ENCODE measurements at regions not wholly inside any gene's neighbourhood (a gene's known extent, or its start where the extent isn't known, plus 50 kb on each side); places are given as distances from the start of the nearest gene placed in this dataset.
"Not testable (repeated sequence)": the region's sequence is repeated elsewhere in the genome, so short reads cannot be mapped to it uniquely, and the experiment has no call there.

- DNase-seq (ENCODE audit: low read depth in 2 of 2) = no peak
Observed at GRCh38 chr1:9441451-9442133, 97.7 kb upstream of the SLC25A33 start.

- no peak for DNase-seq (ENCODE audit: low read depth in 2 of 2)
Observed at GRCh38 chr1:9442278-9442846, 96.9 kb upstream of the SLC25A33 start.

GRCh38 chr1:9442986-9443385 lies 96.3 kb upstream of the SLC25A33 start:
- DNase-seq (ENCODE audit: low read depth in 2 of 2) = no peak

GRCh38 chr1:9443913-9444445 lies 95.3 kb upstream of the SLC25A33 start:
- no peak for DNase-seq (ENCODE audit: low read depth in 2 of 2)

GRCh38 chr1:9444532-9444931 lies 94.7 kb upstream of the SLC25A33 start:
- DNase-seq (ENCODE audit: low read depth in 2 of 2) = no peak

- not testable (repeated sequence) for DNase-seq (ENCODE audit: low read depth in 2 of 2)
Observed at GRCh38 chr1:9445081-9445480, 94.2 kb upstream of the SLC25A33 start.

- DNase-seq (ENCODE audit: low read depth in 2 of 2) = no peak
Observed at GRCh38 chr1:9447215-9447960, 91.9 kb upstream of the SLC25A33 start.

GRCh38 chr1:9448132-9449109 lies 90.8 kb upstream of the SLC25A33 start:
- no peak for DNase-seq (ENCODE audit: low read depth in 2 of 2)

GRCh38 chr1:9449110-9449627 lies 90.1 kb upstream of the SLC25A33 start:
- DNase-seq (ENCODE audit: low read depth in 2 of 2) = no peak

- no peak for DNase-seq (ENCODE audit: low read depth in 2 of 2)
Observed at GRCh38 chr1:9449976-9450696, 89.1 kb upstream of the SLC25A33 start.

GRCh38 chr1:9451081-9451480 lies 88.2 kb upstream of the SLC25A33 start:
- DNase-seq (ENCODE audit: low read depth in 2 of 2) = no peak

GRCh38 chr1:9452516-9453140 lies 86.6 kb upstream of the SLC25A33 start:
- DNase-seq (ENCODE audit: low read depth in 2 of 2) = no peak

GRCh38 chr1:9453375-9453774 lies 85.9 kb upstream of the SLC25A33 start:
- no peak for DNase-seq (ENCODE audit: low read depth in 2 of 2)

GRCh38 chr1:9453779-9454418 lies 85.4 kb upstream of the SLC25A33 start:
- no peak for DNase-seq (ENCODE audit: low read depth in 2 of 2)

- DNase-seq (ENCODE audit: low read depth in 2 of 2) = no peak
Observed at GRCh38 chr1:9454494-9455066, 84.7 kb upstream of the SLC25A33 start.

GRCh38 chr1:9455487-9456234 lies 83.6 kb upstream of the SLC25A33 start:
- peak; percentile 24 to 45 for DNase-seq (ENCODE audit: low read depth in 2 of 2)

- no peak for DNase-seq (ENCODE audit: low read depth in 2 of 2)
Observed at GRCh38 chr1:9456833-9457232, 82.4 kb upstream of the SLC25A33 start.

- no peak for DNase-seq (ENCODE audit: low read depth in 2 of 2)
Observed at GRCh38 chr1:9459816-9460407, 79.4 kb upstream of the SLC25A33 start.

Data from stimulated activated CD4-positive, alpha-beta T cell treated with anti-CD3 and anti-CD28 coated beads, Interleukin-1b, Interleukin-23, amount 100 ng/mL, for 1 hour (primary cell).